OCI-LY1 (cell line): ENCODE measurements at regions not wholly inside any gene's neighbourhood (a gene's known extent, or its start where the extent isn't known, plus 50 kb on each side); places are given as distances from the start of the nearest gene placed in this dataset.
"Not testable (repeated sequence)": the region's sequence is repeated elsewhere in the genome, so short reads cannot be mapped to it uniquely, and the experiment has no call there.

ENCODE experiments used
- EZH2 ChIP-seq: fragments of 200-600 bp; sonication (generic), shearing (Covaris generic); IDR thresholded peaks from 2 replicates; pipeline ENCODE4 v1.8.0; 2017; ENCODE audit warnings: borderline replicate concordance, mixed run types, mild to moderate bottlenecking, antibody characterized with exemption, low read length, moderate library complexity, mixed read lengths
- TF ChIP-seq, protein P1 (sequence below): fragments of 200-600 bp; sonication (generic), shearing (Covaris generic); IDR thresholded peaks from 2 replicates; pipeline ENCODE4 v1.5.1; 2017; ENCODE audit warnings: mild to moderate bottlenecking, antibody characterized with exemption, low read length, moderate library complexity, mixed read lengths

DNA sequence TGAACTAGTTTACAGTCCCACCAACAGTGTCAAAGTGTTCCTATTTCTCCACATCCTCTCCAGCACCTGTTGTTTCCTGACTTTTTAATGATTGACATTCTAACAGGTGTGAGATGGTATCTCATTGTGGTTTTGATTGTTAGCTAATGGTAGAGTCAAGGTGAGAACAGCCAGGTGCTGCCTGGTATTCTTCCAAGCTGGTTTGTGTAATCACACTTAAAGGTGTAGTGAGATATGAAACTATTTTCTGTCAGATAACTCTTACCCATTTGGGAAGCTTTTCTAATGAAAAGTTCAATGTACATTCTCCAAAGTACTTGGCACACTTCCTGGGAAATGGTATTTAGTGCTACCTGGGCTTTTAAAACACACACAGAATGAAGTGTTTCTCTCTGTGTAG lies 343.3 kb upstream of the OR4C13 start:
- TF ChIP-seq, protein P1, sequence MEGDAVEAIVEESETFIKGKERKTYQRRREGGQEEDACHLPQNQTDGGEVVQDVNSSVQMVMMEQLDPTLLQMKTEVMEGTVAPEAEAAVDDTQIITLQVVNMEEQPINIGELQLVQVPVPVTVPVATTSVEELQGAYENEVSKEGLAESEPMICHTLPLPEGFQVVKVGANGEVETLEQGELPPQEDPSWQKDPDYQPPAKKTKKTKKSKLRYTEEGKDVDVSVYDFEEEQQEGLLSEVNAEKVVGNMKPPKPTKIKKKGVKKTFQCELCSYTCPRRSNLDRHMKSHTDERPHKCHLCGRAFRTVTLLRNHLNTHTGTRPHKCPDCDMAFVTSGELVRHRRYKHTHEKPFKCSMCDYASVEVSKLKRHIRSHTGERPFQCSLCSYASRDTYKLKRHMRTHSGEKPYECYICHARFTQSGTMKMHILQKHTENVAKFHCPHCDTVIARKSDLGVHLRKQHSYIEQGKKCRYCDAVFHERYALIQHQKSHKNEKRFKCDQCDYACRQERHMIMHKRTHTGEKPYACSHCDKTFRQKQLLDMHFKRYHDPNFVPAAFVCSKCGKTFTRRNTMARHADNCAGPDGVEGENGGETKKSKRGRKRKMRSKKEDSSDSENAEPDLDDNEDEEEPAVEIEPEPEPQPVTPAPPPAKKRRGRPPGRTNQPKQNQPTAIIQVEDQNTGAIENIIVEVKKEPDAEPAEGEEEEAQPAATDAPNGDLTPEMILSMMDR, result not testable (repeated sequence)
- not testable (repeated sequence) for TF ChIP-seq EZH2
